ENCODE measurements at regions not wholly inside any gene's neighbourhood (a gene's known extent, or its start where the extent isn't known, plus 50 kb on each side); places are given as distances from the start of the nearest gene placed in this dataset.
"Not testable (repeated sequence)": the region's sequence is repeated elsewhere in the genome, so short reads cannot be mapped to it uniquely, and the experiment has no call there.

DNA sequence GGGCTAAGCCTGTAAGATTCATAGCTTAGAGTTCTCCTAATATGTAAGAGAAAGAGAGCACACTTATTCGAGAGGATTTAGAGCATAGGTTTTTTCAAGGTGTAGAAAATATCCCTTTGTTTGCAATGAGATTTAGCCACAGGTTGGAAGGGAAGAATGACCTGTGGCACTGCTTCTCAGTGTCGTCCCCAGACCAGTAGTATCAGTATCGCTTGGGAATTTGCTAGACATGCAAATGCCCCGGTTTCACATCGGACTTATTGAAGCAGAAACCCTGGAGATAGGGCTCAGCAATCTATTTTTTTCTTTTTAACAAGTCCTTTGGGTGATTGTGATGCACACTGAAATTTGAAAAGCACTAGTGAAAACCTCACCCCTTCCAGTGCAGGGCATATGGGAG lies 362.6 kb upstream of the C11orf87 start:
- H3K4me3 ChIP-seq (ENCODE audit: low read depth, low read length): no peak overlapping the region
- TF ChIP-seq, protein P1, sequence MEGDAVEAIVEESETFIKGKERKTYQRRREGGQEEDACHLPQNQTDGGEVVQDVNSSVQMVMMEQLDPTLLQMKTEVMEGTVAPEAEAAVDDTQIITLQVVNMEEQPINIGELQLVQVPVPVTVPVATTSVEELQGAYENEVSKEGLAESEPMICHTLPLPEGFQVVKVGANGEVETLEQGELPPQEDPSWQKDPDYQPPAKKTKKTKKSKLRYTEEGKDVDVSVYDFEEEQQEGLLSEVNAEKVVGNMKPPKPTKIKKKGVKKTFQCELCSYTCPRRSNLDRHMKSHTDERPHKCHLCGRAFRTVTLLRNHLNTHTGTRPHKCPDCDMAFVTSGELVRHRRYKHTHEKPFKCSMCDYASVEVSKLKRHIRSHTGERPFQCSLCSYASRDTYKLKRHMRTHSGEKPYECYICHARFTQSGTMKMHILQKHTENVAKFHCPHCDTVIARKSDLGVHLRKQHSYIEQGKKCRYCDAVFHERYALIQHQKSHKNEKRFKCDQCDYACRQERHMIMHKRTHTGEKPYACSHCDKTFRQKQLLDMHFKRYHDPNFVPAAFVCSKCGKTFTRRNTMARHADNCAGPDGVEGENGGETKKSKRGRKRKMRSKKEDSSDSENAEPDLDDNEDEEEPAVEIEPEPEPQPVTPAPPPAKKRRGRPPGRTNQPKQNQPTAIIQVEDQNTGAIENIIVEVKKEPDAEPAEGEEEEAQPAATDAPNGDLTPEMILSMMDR (IDR thresholded peaks at IDR 0.05; ENCODE audit: insufficient read depth, low read depth, low read length): no peak
- no peak for DNase-seq (ENCODE audit: low read depth)

DNA sequence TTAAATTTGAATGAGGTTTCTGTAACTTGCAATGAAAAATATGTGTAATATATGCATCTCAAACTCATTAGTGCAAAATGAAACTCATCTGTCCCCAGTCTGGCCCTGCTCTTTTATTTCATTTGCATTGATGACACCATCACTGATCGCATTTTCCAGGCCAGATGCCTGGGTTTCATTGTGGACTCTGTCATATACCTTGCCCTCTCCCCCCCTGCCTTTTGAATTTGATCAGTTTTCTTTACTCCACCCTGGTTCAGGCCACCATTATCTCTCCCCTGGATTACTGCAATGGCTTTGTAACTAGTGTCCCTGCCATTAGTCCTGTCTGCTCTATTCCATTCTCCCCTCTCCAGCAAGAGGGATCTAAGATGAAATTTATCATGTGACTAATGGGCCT lies 360.6 kb upstream of the C11orf87 start:
- no peak overlapping the region for H3K4me3 ChIP-seq (ENCODE audit: low read depth, low read length)
- TF ChIP-seq, protein P1 (IDR thresholded peaks at IDR 0.05; ENCODE audit: insufficient read depth, low read depth, low read length): no peak
- DNase-seq (ENCODE audit: low read depth): no peak

DNA sequence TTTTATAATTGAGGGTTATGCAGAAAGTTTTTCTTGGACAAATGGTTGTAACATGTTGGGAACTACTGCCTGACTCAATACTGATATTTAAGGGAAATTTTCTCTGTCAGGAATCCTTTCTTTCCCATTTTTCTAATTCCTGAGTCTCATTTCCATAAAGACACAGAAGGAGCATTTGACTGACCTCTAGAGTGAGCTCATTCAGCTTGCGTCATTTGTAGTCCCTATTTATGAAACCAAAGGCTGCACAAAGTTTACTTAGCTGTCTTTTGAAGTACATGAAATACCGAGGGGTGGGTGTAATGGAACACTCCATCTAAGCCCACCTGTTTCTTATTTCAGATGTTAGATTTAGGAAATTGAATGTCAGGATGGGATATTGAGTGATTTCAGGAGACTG lies 359.5 kb upstream of the C11orf87 start:
- H3K4me3 ChIP-seq (ENCODE audit: low read depth, low read length): no peak overlapping the region
- DNase-seq (ENCODE audit: low read depth): peak; percentile 33
- TF ChIP-seq, protein P1 (IDR thresholded peaks at IDR 0.05; ENCODE audit: insufficient read depth, low read depth, low read length): no peak

DNA sequence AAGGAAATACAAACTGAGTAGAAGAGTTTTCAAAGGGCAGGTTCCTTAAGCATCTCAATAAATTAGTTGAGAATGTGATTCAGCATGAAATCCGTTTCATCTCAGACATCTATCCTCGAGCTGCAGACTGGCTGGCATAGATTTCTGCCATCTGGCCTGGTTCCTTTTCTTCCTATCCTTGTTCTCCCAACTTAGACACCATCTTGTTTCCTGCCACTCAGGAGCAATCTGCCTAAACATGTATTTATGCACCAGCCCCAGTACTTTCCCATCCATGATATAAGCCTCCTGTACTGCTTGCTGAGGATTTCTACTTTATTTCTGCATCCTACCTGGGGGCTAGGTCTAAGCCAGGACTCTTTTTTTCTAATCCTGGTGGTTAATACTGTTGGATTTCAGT lies 359.1 kb upstream of the C11orf87 start:
- no peak for DNase-seq (ENCODE audit: low read depth)
- H3K4me3 ChIP-seq (ENCODE audit: low read depth, low read length): no peak overlapping the region
- TF ChIP-seq, protein P1 (IDR thresholded peaks at IDR 0.05; ENCODE audit: insufficient read depth, low read depth, low read length): no peak

DNA sequence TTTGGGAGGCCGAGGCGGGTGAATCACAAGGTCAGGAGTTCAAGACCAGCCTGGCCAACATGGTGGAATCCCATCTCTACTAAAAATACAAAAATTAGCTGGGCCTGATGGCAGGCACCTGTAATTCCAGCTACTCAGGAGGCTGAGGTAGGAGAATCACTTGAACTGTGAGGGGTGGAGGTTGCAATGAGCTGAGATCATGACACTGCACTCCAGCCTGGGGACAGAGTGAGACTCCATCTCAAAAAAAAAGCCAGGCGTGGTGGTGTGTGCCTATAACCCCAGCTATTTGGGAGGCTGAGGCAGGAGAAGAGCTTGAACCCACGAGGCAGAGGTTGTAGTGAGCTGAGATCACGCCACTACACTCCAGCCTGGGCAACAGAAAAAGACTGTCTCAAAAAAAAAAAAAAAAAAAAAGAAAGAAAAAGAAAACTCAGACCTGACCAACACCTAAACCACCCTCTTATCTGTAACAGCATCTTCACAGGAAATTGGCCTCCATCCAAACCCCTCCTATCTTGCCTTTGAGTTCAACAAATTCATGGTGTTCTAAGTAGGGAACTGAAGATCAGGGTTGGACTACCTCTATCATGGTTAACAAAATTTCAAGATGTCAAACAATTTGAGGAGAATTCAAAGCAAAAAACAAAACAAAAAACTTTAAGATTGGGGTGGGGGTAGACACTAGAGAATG lies 357.2 kb upstream of the C11orf87 start:
- not testable (repeated sequence) for DNase-seq (ENCODE audit: low read depth); H3K4me3 ChIP-seq (ENCODE audit: low read depth, low read length)

DNA sequence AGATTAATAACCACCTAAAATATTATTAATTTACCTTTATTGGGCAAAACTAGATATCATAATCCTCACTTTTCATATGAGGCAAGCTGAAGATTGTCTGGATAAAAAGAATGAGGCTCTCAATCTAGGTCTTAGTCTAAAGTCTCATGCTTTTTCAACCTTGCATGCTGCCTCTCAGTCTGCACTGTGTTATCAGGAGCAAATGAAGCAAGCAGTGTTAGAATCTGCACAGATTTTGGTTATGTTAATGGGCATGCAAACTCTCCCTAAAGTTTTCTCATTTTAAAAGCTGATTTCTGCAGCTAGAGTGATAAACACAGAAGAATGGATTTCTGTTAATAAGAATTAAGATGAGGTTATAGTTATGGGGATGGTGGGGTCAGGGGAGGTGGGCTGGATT lies 350.7 kb upstream of the C11orf87 start:
- TF ChIP-seq, protein P1 (IDR thresholded peaks at IDR 0.05; ENCODE audit: insufficient read depth, low read depth, low read length): no peak
- DNase-seq (ENCODE audit: low read depth): no peak
- no peak overlapping the region for H3K4me3 ChIP-seq (ENCODE audit: low read depth, low read length)

DNA sequence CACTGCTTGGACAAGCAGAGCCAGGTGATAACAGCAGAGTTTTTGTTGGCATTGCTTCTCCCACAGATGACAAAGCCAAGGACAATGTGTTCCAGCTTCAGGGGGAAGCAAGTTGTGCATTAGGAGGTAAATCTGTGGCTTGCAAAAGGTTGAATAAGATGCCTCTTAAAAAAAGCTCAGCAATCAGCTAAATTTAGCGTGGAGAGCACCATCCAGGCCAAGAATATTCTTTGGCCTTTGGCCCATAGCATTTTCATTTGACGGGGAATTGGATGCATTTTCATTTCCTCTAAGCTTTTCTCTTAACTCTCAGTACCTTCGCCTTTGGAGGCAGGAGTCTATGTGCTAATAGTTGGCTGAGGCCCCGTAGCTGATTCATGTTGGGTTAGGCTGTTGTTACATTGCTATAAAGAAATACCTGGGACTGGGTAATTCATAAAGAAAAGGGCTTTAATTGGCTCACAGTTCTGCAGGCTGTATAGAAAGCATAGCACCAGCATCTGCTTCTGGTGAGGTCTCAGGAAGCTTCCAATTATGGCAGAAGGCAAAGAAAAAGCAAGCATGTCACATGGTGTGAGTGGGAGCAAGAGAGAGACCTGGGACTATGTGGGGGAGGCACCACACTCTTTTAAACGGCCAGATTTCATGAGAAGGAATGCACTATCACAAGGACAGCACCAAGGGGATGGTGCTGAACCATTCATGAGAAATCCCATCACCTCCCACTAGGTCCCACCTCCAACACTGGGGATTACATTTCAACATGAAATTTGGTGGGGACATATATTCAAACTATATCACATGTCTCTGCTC lies 350.1 kb upstream of the C11orf87 start:
- H3K4me3 ChIP-seq (ENCODE audit: low read depth, low read length): no peak overlapping the region
- TF ChIP-seq, protein P1 (IDR thresholded peaks at IDR 0.05; ENCODE audit: insufficient read depth, low read depth, low read length): no peak
- peak; percentile 26 for DNase-seq (ENCODE audit: low read depth)
